GM23248 (cell line): ENCODE measurements at regions not wholly inside any gene's neighbourhood (a gene's known extent, or its start where the extent isn't known, plus 50 kb on each side); places are given as distances from the start of the nearest gene placed in this dataset.

Experiments
- DNase-seq: peaks from one replicate; pipeline ENCODE4 v3.0.0-alpha.2; 2015
- H2AFZ ChIP-seq: fragments of 200-600 bp; sonication (generic); 2 replicates; pipeline ENCODE4 v1.6.1; 2016; ENCODE audit warnings: antibody characterized with exemption
- H3F3A ChIP-seq: fragments of 200-600 bp; sonication (generic); 2 replicates; pipeline ENCODE4 v1.6.1; 2016; ENCODE audit warnings: mild to moderate bottlenecking, antibody characterized with exemption, mixed run types; ENCODE audit not compliant: insufficient read depth
- H3K27ac ChIP-seq: fragments of 200-600 bp; sonication (generic); 2 replicates; pipeline ENCODE4 v1.5.1; 2016; ENCODE audit warnings: mild to moderate bottlenecking
- H3K27me3 ChIP-seq: fragments of 200-600 bp; sonication (generic); replicated peaks from 2 replicates; pipeline ENCODE4 v1.6.1; 2016; ENCODE audit warnings: mild to moderate bottlenecking; ENCODE audit not compliant: insufficient read depth
- H3K36me3 ChIP-seq: fragments of 200-600 bp; sonication (generic); 2 replicates; pipeline ENCODE4 v1.6.1; 2016; ENCODE audit warnings: low read depth, mild to moderate bottlenecking
- H3K4me1 ChIP-seq: fragments of 200-600 bp; sonication (generic); 2 replicates; pipeline ENCODE4 v1.6.1; 2016; ENCODE audit warnings: mild to moderate bottlenecking; ENCODE audit not compliant: insufficient read depth
- H3K4me2 ChIP-seq: fragments of 200-600 bp; sonication (generic); one replicate; pipeline ENCODE4 v1.6.1; 2016; ENCODE audit warnings: mild to moderate bottlenecking; ENCODE audit not compliant: unreplicated experiment
- H3K4me3 ChIP-seq: fragments of 200-600 bp; sonication (generic); 2 replicates; pipeline ENCODE4 v1.5.1; 2016; ENCODE audit warnings: mild to moderate bottlenecking
- H3K79me2 ChIP-seq: fragments of 200-600 bp; sonication (generic); 2 replicates; pipeline ENCODE4 v1.6.1; 2016; ENCODE audit warnings: mild to moderate bottlenecking; ENCODE audit not compliant: insufficient read depth
- H3K9ac ChIP-seq: fragments of 200-600 bp; sonication (generic); 2 replicates; pipeline ENCODE4 v1.6.1; 2016; ENCODE audit warnings: mild to moderate bottlenecking
- H3K9me2 ChIP-seq: fragments of 200-600 bp; sonication (generic); 2 replicates; pipeline ENCODE4 v1.6.1; 2016; ENCODE audit warnings: mixed run types, mild to moderate bottlenecking, moderate library complexity; ENCODE audit not compliant: insufficient read depth
- H3K9me3 ChIP-seq: fragments of 200-600 bp; sonication (generic); one replicate; pipeline ENCODE4 v1.6.1; 2017; ENCODE audit warnings: low read depth
- H4K20me1 ChIP-seq: fragments of 200-600 bp; sonication (generic); 2 replicates; pipeline ENCODE4 v1.6.0; 2016; ENCODE audit not compliant: insufficient read depth
- EZH2 ChIP-seq: fragments of 200-600 bp; sonication (generic); IDR thresholded peaks from 2 replicates; pipeline ENCODE4 v1.6.1; 2018; ENCODE audit warnings: antibody characterized with exemption, mild to moderate bottlenecking; ENCODE audit not compliant: insufficient read depth, poor library complexity, severe bottlenecking
- EZH2phosphoT487 ChIP-seq: fragments of 200-600 bp; sonication (generic); IDR thresholded peaks from 2 replicates; pipeline ENCODE4 v1.6.1; 2018; ENCODE audit warnings: antibody characterized with exemption, moderate library complexity, mild to moderate bottlenecking, low read depth; ENCODE audit not compliant: insufficient read depth
- WGBS, 2 experiments: methylation state at CpG; one replicate each; pipeline ENCODE4 v1.1.6; 2015 to 2017; ENCODE audit warnings: low lambda C conversion rate in 2 of 2, low coverage in 1 of 2; ENCODE audit errors: missing lambda C conversion rate in 2 of 2; 5-methylcytosine and 5-hydroxymethylcytosine counted together
- in situ Hi-C: fragments of 300-500 bp; cut with MboI; formaldehyde crosslinking; loops from 2 replicates; pipeline ENCODE4 v1.15.0; 2020

DNA sequence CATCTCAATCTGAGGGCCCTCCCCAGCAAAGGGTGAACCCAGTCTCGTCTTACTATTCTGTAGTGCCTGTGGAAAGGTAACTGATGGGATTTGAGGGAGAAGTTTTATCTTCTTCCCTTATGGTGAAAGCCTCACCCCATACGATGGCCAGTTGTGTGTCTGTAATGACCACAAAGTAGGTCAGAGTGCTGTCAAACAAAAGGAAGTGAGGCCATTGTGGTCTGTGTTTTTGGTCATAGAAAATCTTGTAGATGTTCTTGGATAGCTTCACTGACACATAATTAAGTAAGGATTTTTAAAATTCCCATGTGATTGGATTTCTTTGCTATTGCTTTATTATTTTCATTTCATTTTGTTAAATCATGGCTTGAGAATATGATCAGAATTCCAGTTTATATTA is 505.1 kb upstream of the KLF4 start:
- in situ Hi-C loops, result no loop called here
- H3K4me2 ChIP-seq, result no peak overlapping the region
- 74 to 77% methylated on average over 2 of the region's 2 CpGs for WGBS, 2 experiments
- H3K4me1 ChIP-seq, result peaks cover 4% of the 10 kb centered on the region
- H3K9ac ChIP-seq, result no peak overlapping the region
- no peak overlapping the region for H2AFZ ChIP-seq
- no peaks in the 10 kb centered on the region for H4K20me1 ChIP-seq
- no peak for TF ChIP-seq EZH2
- TF ChIP-seq EZH2phosphoT487, result no peak
- H3K9me3 ChIP-seq, result no peaks in the 10 kb centered on the region
- no peaks in the 10 kb centered on the region for H3K9me2 ChIP-seq
- 0 out of 2 replicates have a peak, but pooled peaks cover 5% of the 10 kb centered on the region for H3F3A ChIP-seq
- no peak overlapping the region for H3K4me3 ChIP-seq
- no peak overlapping the region for H3K27ac ChIP-seq
- no peaks in the 10 kb centered on the region for H3K27me3 ChIP-seq
- H3K79me2 ChIP-seq, result no peaks in the 10 kb centered on the region
- DNase-seq, result no peak
- H3K36me3 ChIP-seq, result no peaks in the 10 kb centered on the region

DNA sequence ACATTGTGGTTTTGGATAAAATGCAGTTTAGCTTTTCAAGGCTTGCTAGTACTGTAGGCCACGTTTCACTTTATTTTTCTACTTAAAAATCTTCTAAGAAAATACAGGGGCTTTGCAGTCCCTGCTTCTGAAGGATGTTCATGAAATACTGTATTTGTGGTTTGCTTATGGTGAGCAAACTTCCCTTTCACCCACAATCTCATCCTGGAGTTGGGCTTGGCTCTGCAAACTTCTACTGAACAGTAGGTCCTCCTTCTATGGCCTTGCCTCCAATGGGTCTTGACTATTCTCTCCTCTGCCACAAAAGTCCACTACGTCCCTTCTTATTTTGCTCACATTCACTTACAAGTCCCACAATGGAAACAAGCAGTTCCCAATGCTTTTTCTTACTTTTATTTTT is 502.7 kb upstream of the KLF4 start:
- Histone ChIP-seq H3K36me3 (no peaks in the 10 kb centered on the region), H3K4me3 (no peak overlapping the region), H3K9ac (no peak overlapping the region), H3K9me3 (no peaks in the 10 kb centered on the region), H3K4me2 (no peak overlapping the region), H4K20me1 (no peaks in the 10 kb centered on the region), H3F3A (peaks cover 17% of the 10 kb centered on the region; the same call in 1 of the 2 replicates), H3K9me2 (no peaks in the 10 kb centered on the region), H3K27me3 (no peaks in the 10 kb centered on the region), H3K4me1 (peaks cover 16% of the 10 kb centered on the region), H3K79me2 (no peaks in the 10 kb centered on the region), H2AFZ (no peak overlapping the region), H3K27ac (no peak overlapping the region)
- TF ChIP-seq EZH2 (no peak), EZH2phosphoT487 (no peak)
- in situ Hi-C loops, result no loop called here
- DNase-seq, result no peak
- 70 to 72% methylated on average over 2 of the region's 2 CpGs for WGBS, 2 experiments

DNA sequence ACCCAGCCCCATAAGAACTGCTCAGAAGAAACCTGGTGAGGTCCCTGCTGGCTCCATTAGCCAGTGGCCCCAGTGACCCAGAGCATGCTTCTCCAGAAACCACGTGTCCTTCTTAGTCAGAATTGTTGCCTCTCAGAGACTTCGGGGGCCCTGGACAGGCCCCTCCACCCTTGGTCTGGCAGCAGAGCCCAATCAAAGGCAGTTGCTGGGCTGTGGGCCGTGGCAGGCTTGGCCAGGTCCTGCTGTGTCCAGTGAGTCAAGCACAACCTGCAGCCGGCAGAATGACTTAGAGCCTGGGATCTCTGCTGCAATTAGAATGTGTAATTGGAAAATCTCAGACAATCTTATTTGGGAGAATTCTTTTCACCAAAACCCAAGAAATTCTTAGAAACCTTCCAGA is 502.0 kb upstream of the KLF4 start:
- no peak overlapping the region for H3K9ac ChIP-seq
- H3K9me3 ChIP-seq, result no peaks in the 10 kb centered on the region
- peaks cover 16% of the 10 kb centered on the region for H3K4me1 ChIP-seq
- H3K9me2 ChIP-seq, result no peaks in the 10 kb centered on the region
- TF ChIP-seq EZH2 (no peak), EZH2phosphoT487 (no peak)
- no peaks in the 10 kb centered on the region for H4K20me1 ChIP-seq
- H3K27me3 ChIP-seq, result no peaks in the 10 kb centered on the region
- H3K27ac ChIP-seq, result no peak overlapping the region
- no peak overlapping the region for H3K4me3 ChIP-seq
- 52 to 53% methylated on average over 4 of the region's 4 CpGs for WGBS, 2 experiments
- no peaks in the 10 kb centered on the region for H3K36me3 ChIP-seq
- no peak overlapping the region for H3K4me2 ChIP-seq
- no peak overlapping the region for H2AFZ ChIP-seq
- in situ Hi-C loops, result no loop called here
- peaks cover 17% of the 10 kb centered on the region; the same call in 1 of the 2 replicates for H3F3A ChIP-seq
- DNase-seq, result peak; percentile 44
- no peaks in the 10 kb centered on the region for H3K79me2 ChIP-seq

DNA sequence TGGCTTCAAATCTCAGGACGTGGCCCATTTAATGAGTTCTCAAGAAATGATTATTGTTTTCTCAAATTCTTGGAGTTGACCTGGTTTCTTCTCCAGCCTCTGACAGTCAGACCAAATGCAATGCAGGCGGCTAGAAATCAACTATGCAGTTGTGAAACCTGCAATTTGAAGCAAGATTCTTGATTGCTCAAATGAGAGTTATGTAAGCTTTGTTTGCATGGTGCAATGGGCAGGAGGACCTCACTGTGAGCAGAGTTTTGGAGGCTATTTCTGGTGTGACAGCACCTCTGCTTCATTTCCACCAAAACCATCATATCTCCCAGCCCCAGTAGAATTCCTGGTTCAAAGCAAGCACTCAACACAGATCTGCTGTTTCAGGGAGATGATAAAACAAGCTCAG is 500.0 kb upstream of the KLF4 start:
- Histone ChIP-seq H3K27me3 (no peaks in the 10 kb centered on the region), H3K9me2 (no peaks in the 10 kb centered on the region), H3K4me3 (no peak overlapping the region), H3K9ac (peak overlapping the region; percentile 30; the same call in 1 of the 2 replicates), H3K4me2 (no peak overlapping the region), H4K20me1 (no peaks in the 10 kb centered on the region), H3K9me3 (no peaks in the 10 kb centered on the region), H2AFZ (0 out of 2 replicates have a peak overlapping the region, but pooled peaks have one; percentile 7), H3K4me1 (peaks cover 16% of the 10 kb centered on the region), H3K27ac (peak overlapping the region; percentile 78), H3F3A (peaks cover 17% of the 10 kb centered on the region; the same call in 1 of the 2 replicates), H3K79me2 (no peaks in the 10 kb centered on the region), H3K36me3 (no peaks in the 10 kb centered on the region)
- WGBS, 2 experiments, result 12 to 17% methylated on average over 2 of the region's 2 CpGs
- TF ChIP-seq EZH2, result no peak
- no peak for TF ChIP-seq EZH2phosphoT487
- in situ Hi-C loops, result no loop called here
- DNase-seq, result peak; percentile 83

DNA sequence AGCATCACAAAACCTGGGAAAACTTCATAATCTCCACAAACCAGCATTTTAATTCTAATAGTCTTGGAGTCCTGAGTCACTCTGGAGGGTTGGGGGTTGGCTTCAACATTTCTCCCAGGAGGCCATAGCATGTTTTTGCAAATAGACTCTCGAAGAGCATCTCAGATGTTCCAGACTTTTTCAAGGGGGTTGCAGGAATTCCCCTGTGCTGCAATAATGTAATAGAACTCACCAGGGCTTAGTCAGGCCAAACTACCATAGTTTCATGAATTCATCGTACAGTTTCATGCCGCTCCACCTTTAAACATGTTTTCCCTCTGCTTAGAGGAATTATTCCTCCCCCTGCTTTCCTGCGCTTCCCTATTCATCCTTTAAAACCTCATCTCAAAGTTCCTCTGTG is 499.5 kb upstream of the KLF4 start:
- Histone ChIP-seq H3K27ac (peak overlapping the region; percentile 78), H3K27me3 (no peaks in the 10 kb centered on the region), H3F3A (peaks cover 17% of the 10 kb centered on the region; the same call in 1 of the 2 replicates), H3K9me3 (no peaks in the 10 kb centered on the region), H3K9me2 (no peaks in the 10 kb centered on the region), H3K4me3 (no peak overlapping the region), H3K36me3 (no peaks in the 10 kb centered on the region), H3K4me2 (peak overlapping the region; percentile 19), H3K9ac (peak overlapping the region; percentile 30; the same call in 1 of the 2 replicates), H4K20me1 (no peaks in the 10 kb centered on the region), H3K4me1 (peaks cover 16% of the 10 kb centered on the region), H2AFZ (0 out of 2 replicates have a peak overlapping the region, but pooled peaks have one; percentile 7), H3K79me2 (no peaks in the 10 kb centered on the region)
- DNase-seq, result peak; percentile 64
- TF ChIP-seq EZH2phosphoT487 (no peak), EZH2 (no peak)
- WGBS, 2 experiments, result 15 to 22% methylated on average over 4 of the region's 4 CpGs
- in situ Hi-C loops, result no loop called here
